ENCODE measurements at regions not wholly inside any gene's neighbourhood (a gene's known extent, or its start where the extent isn't known, plus 50 kb on each side); places are given as distances from the start of the nearest gene placed in this dataset.
"Not testable (repeated sequence)": the region's sequence is repeated elsewhere in the genome, so short reads cannot be mapped to it uniquely, and the experiment has no call there.

DNA sequence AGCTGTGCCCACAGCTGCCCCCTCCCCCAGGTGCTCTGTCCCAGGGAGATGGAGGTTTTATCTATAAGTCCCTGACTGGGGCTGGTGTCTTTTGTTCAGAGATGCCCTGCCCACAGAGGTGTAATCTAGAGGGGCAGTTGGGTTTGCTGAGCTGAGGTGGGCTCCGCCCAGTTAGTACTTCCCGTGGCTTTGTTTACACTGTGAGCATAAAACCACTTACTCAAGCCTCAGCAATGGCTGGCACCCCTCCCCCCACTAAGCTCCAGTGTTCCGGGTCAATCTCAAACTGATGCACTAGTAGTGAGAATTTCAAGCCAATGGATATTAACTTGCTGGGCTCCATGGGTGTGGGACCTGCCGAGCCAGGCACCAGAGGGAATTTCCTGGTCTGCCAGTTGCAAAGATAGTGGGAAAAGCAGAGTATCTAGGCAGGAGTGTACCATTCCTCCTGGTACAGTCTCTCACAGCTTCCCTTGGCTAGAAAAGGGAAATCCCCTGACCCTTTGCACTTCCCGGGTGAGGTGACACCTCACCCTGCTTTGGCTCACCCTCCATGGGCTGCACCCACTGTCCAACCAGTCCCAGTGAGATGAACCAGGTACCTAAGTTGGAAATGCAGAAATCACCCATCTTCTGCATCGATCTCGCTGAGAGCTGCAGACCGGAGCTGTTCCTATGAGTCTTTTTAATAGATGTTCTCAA is 509.6 kb downstream of the TMEM38B start:
- TF ChIP-seq, protein P1, sequence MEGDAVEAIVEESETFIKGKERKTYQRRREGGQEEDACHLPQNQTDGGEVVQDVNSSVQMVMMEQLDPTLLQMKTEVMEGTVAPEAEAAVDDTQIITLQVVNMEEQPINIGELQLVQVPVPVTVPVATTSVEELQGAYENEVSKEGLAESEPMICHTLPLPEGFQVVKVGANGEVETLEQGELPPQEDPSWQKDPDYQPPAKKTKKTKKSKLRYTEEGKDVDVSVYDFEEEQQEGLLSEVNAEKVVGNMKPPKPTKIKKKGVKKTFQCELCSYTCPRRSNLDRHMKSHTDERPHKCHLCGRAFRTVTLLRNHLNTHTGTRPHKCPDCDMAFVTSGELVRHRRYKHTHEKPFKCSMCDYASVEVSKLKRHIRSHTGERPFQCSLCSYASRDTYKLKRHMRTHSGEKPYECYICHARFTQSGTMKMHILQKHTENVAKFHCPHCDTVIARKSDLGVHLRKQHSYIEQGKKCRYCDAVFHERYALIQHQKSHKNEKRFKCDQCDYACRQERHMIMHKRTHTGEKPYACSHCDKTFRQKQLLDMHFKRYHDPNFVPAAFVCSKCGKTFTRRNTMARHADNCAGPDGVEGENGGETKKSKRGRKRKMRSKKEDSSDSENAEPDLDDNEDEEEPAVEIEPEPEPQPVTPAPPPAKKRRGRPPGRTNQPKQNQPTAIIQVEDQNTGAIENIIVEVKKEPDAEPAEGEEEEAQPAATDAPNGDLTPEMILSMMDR (IDR thresholded peaks at IDR 0.05), result not testable (repeated sequence)
- not testable (repeated sequence) for TF ChIP-seq POLR2A (IDR thresholded peaks at IDR 0.05)

All from lower leg skin (tissue), 3 donors.